H1 (cell line): ENCODE measurements at regions not wholly inside any gene's neighbourhood (a gene's known extent, or its start where the extent isn't known, plus 50 kb on each side); places are given as distances from the start of the nearest gene placed in this dataset.

Experiments
- CTCF ChIA-PET: fragments of 300-600 bp; sonication (Branson Sonifier 250); formaldehyde crosslinking; loops from one replicate; lab custom pipeline; 2021; ENCODE audit not compliant: partially characterized antibody; lab: Charles Lee
- POLR2A ChIA-PET: fragments of 300-600 bp; sonication (Branson Sonifier 250); formaldehyde crosslinking; loops from one replicate; lab custom pipeline; 2021; ENCODE audit warnings: inconsistent platforms; ENCODE audit not compliant: partially characterized antibody; lab: Charles Lee
- DNase-seq, 2 experiments: peaks; one replicate each; pipeline versions ENCODE4 v3.0.0 to v3.0.0-alpha.2; 2010 to 2022; ENCODE audit warnings: low spot score in 2 of 2, low read depth in 1 of 2, mixed read lengths in 1 of 2
- FAIRE-seq: peaks from 2 replicates; lab custom pipeline; 2011; peaks lifted over from hg19 to GRCh38; lab: Jason Lieb, UNC
- H2AFZ ChIP-seq: 2 replicates; pipeline ENCODE4 v1.8.1; 2012; ENCODE audit warnings: low read length, inconsistent platforms
- H2AK5ac ChIP-seq: 2 replicates; pipeline ENCODE4 v1.6.1; 2013; ENCODE audit warnings: low read depth, low read length
- H2BK120ac ChIP-seq: replicated peaks from 2 replicates; pipeline ENCODE3; 2013; ENCODE audit warnings: low read depth, low read length, inconsistent platforms
- H2BK12ac ChIP-seq: 2 replicates; pipeline ENCODE4 v1.6.1; 2013; ENCODE audit warnings: low read depth, low read length
- H2BK15ac ChIP-seq: 2 replicates; pipeline ENCODE4 v1.6.1; 2013; ENCODE audit warnings: low read length
- H2BK20ac ChIP-seq: 2 replicates; pipeline ENCODE4 v1.6.1; 2013; ENCODE audit warnings: low read length
- H2BK5ac ChIP-seq: 2 replicates; pipeline ENCODE4 v1.6.1; 2013; ENCODE audit warnings: low read depth, low read length
- H3K14ac ChIP-seq: 2 replicates; pipeline ENCODE4 v1.6.1; 2013; ENCODE audit warnings: inconsistent platforms; ENCODE audit not compliant: insufficient read length
- H3K18ac ChIP-seq: 2 replicates; pipeline ENCODE4 v1.6.1; 2013; ENCODE audit warnings: low read length; ENCODE audit errors: extremely low read depth
- H3K23ac ChIP-seq: 2 replicates; pipeline ENCODE4 v1.6.1; 2013; ENCODE audit warnings: inconsistent platforms; ENCODE audit not compliant: insufficient read length
- H3K23me2 ChIP-seq: 2 replicates; pipeline ENCODE4 v1.6.1; 2013; ENCODE audit warnings: low read depth, low read length
- H3K27ac ChIP-seq: 2 replicates; pipeline ENCODE4 v1.6.1; 2011; ENCODE audit warnings: low read depth, low read length, inconsistent platforms
- H3K27me3 ChIP-seq, 4 experiments: replicated peaks in 1 of 4; 1 replicate in 1 of 4; 2 replicates in 3 of 4; pipeline versions ENCODE4 v1.6.1 to v1.8.1; 2011 to 2013; ENCODE audit warnings: low read length in 3 of 4, mild to moderate bottlenecking in 3 of 4, inconsistent platforms in 2 of 4, mixed read lengths in 2 of 4, moderate library complexity in 1 of 4; ENCODE audit not compliant: control insufficient read depth in 3 of 4, insufficient read depth in 3 of 4; ENCODE audit errors: extremely low read depth in 1 of 4
- H3K36me3 ChIP-seq, 4 experiments: 2 replicates each; pipeline versions ENCODE4 v1.6.1 to v1.8.1; 2011 to 2013; ENCODE audit warnings: mild to moderate bottlenecking in 4 of 4, low read length in 3 of 4, moderate library complexity in 2 of 4, control low read depth in 1 of 4, inconsistent platforms in 1 of 4; ENCODE audit not compliant: insufficient read depth in 4 of 4, control insufficient read depth in 2 of 4
- H3K4ac ChIP-seq: replicated peaks from 2 replicates; pipeline ENCODE3; 2013; ENCODE audit warnings: low read length, low read depth, mixed read lengths, inconsistent platforms; ENCODE audit not compliant: insufficient read length
- H3K4me1 ChIP-seq, 4 experiments: replicated peaks in 1 of 4; 1 replicate in 1 of 4; 2 replicates in 3 of 4; pipeline versions ENCODE4 v1.6.1 to v1.8.1; 2011 to 2013; ENCODE audit warnings: low read length in 3 of 4, inconsistent platforms in 2 of 4, mixed read lengths in 1 of 4; ENCODE audit not compliant: insufficient read depth in 4 of 4, control insufficient read depth in 3 of 4
- H3K4me2 ChIP-seq, 2 experiments: 2 replicates each; pipeline versions ENCODE4 v1.6.1 to v1.8.1; 2011 to 2013; ENCODE audit warnings: low read depth in 2 of 2, low read length in 2 of 2, control low read depth in 1 of 2, inconsistent platforms in 1 of 2, mild to moderate bottlenecking in 1 of 2; ENCODE audit not compliant: insufficient read depth in 1 of 2
- H3K4me3 ChIP-seq, 4 experiments: fragments of 200-600, 300-600 bp in 1 of 4; sonication (generic), shearing (Covaris generic), sonication (Bioruptor Twin) in 1 of 4; 2 replicates each; pipeline versions ENCODE4 v1.5.1 to v1.8.1; 2011 to 2016; ENCODE audit warnings: low read length in 4 of 4, low read depth in 3 of 4, control low read depth in 2 of 4, inconsistent platforms in 2 of 4, mild to moderate bottlenecking in 2 of 4, mixed read lengths in 1 of 4, moderate library complexity in 1 of 4; ENCODE audit not compliant: insufficient read depth in 2 of 4; ENCODE audit errors: extremely low read depth in 1 of 4
- H3K56ac ChIP-seq: replicated peaks from 2 replicates; pipeline ENCODE3; 2013; ENCODE audit warnings: low read depth, mild to moderate bottlenecking, mixed read lengths, low read length, inconsistent platforms; ENCODE audit not compliant: insufficient read length
- H3K79me1 ChIP-seq: 2 replicates; pipeline ENCODE4 v1.6.1; 2013; ENCODE audit warnings: low read depth, low read length, control low read depth
- H3K79me2 ChIP-seq, 2 experiments: 2 replicates each; pipeline versions ENCODE4 v1.6.1 to v1.8.1; 2012 to 2013; ENCODE audit warnings: low read length in 2 of 2, mild to moderate bottlenecking in 2 of 2, inconsistent platforms in 1 of 2; ENCODE audit not compliant: insufficient read depth in 2 of 2, control insufficient read depth in 1 of 2
- H3K9ac ChIP-seq, 4 experiments: replicated peaks in 1 of 4; 1 replicate in 1 of 4; 2 replicates in 3 of 4; pipeline versions ENCODE4 v1.6.1 to v1.8.1; 2011 to 2013; ENCODE audit warnings: low read depth in 3 of 4, low read length in 3 of 4, control low read depth in 2 of 4, mild to moderate bottlenecking in 2 of 4, moderate library complexity in 2 of 4, inconsistent platforms in 1 of 4; ENCODE audit errors: extremely low read depth in 1 of 4
- H3K9me3 ChIP-seq, 2 experiments: 2 replicates each; pipeline versions ENCODE4 v1.6.1 to v1.8.1; 2012 to 2013; ENCODE audit warnings: mild to moderate bottlenecking in 2 of 2, moderate library complexity in 2 of 2, control low read depth in 1 of 2, inconsistent platforms in 1 of 2, low read depth in 1 of 2, low read length in 1 of 2, mixed read lengths in 1 of 2; ENCODE audit not compliant: insufficient read depth in 2 of 2
- H4K20me1 ChIP-seq, 2 experiments: replicated peaks in 1 of 2; 2 replicates each; pipeline versions ENCODE3 to v1.8.1; 2011 to 2013; ENCODE audit warnings: inconsistent platforms in 2 of 2, low read length in 2 of 2, mild to moderate bottlenecking in 1 of 2; ENCODE audit not compliant: insufficient read depth in 2 of 2, control insufficient read depth in 1 of 2
- H4K5ac ChIP-seq: 2 replicates; pipeline ENCODE4 v1.6.1; 2013; ENCODE audit warnings: low read length, low read depth, mixed read lengths, inconsistent platforms; ENCODE audit not compliant: insufficient read length
- H4K8ac ChIP-seq: 2 replicates; pipeline ENCODE4 v1.8.0; 2013; ENCODE audit warnings: mild to moderate bottlenecking, moderate library complexity, low read length, inconsistent platforms; ENCODE audit not compliant: insufficient read depth; ENCODE audit errors: extremely low read depth
- H4K91ac ChIP-seq: replicated peaks from 2 replicates; pipeline ENCODE3; 2013; ENCODE audit warnings: low read length, mixed read lengths, inconsistent platforms; ENCODE audit not compliant: insufficient read length
- CEBPB ChIP-seq: IDR thresholded peaks from 2 replicates; pipeline ENCODE4 v1.6.1; 2012; ENCODE audit warnings: low read depth, low read length
- EZH2 ChIP-seq: fragments of 200-600 bp; sonication (generic); IDR thresholded peaks from 2 replicates; pipeline ENCODE4 v1.7.1; 2012; ENCODE audit warnings: low read depth, mild to moderate bottlenecking, moderate library complexity, low read length, inconsistent platforms; ENCODE audit not compliant: severe bottlenecking
- KDM5A ChIP-seq: fragments of 200-600 bp; IDR thresholded peaks from 2 replicates; pipeline ENCODE4 v1.7.1; 2012; ENCODE audit warnings: mild to moderate bottlenecking, low read length, inconsistent platforms, mixed read lengths
- POLR2AphosphoS5 ChIP-seq: IDR thresholded peaks from 2 replicates; pipeline ENCODE4 v1.6.1; 2011; ENCODE audit warnings: low read depth, low read length
- SIRT6 ChIP-seq: IDR thresholded peaks from one replicate; pipeline ENCODE4 v1.7.1; 2012; ENCODE audit warnings: low read length, inconsistent platforms
- SRF ChIP-seq: IDR thresholded peaks from 2 replicates; pipeline ENCODE4 v1.6.1; 2011; ENCODE audit warnings: mild to moderate bottlenecking, low read depth, low read length, moderate library complexity
- WGBS, 2 experiments: shearing (Covaris generic) in 1 of 2; methylation state at CpG; one replicate each; pipeline versions ENCODE4 v1.1.6 to v1.1.7; 2013 to 2015; ENCODE audit warnings: low lambda C conversion rate in 2 of 2, mixed read lengths in 2 of 2, inconsistent platforms in 1 of 2, low coverage in 1 of 2, missing lambda C conversion rate in 1 of 2; ENCODE audit not compliant: insufficient replicate concordance in 2 of 2, insufficient coverage in 1 of 2, insufficient read length in 1 of 2; ENCODE audit errors: extremely low coverage in 1 of 2, missing lambda C conversion rate in 1 of 2; 5-methylcytosine and 5-hydroxymethylcytosine counted together
- TF ChIP-seq, protein P1 (sequence below): IDR thresholded peaks from 2 replicates; pipeline ENCODE4 v1.6.1; 2012; ENCODE audit warnings: inconsistent platforms

DNA sequence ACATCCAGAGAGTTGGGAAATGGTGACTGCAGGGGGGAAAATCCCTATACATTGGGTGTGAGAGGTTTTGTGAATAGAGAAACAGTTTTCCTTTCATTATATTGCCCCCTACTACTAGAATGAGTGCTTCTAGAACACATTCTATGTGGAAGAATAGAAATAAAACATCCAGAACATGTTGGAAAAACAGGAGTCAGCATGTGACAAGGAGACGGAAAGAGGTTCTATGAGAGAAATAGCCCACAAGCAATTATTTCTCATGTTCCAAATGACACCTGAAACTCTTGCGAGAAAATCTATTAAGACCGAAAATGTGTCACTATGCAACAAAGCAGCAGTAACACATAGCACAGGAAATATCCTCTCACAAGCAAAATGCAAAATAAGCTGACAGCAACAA, 202.7 kb upstream of the SPOPL start:
- Histone ChIP-seq H4K91ac (no peak overlapping the region), H2AK5ac (no peak overlapping the region), H3K4me1 (no peaks in the 10 kb centered on the region), H4K5ac (no peak overlapping the region), H3K14ac (no peak overlapping the region), H2BK120ac (no peak overlapping the region), H4K20me1 (no peaks in the 10 kb centered on the region), H3K4ac (no peak overlapping the region), H2BK15ac (no peak overlapping the region), H3K27ac (no peak overlapping the region), H3K4me3 (no peak overlapping the region), H4K8ac (no peak overlapping the region), H3K4me2 (no peak overlapping the region), H2BK12ac (no peak overlapping the region), H2BK5ac (no peak overlapping the region), H3K18ac (no peak overlapping the region), H2AFZ (no peak overlapping the region), H3K79me2 (no peaks in the 10 kb centered on the region), H3K23ac (no peak overlapping the region), H3K36me3 (no peaks in the 10 kb centered on the region), H3K9ac (no peak overlapping the region; a peak in 1 of 7 replicates), H2BK20ac (no peak overlapping the region)
- ChIA-PET CTCF (interaction anchor here (1.3 kb wide), 1 partner anchor 17 kb away, joined by 3 read pairs; no protein-coding TSS in a partner anchor), POLR2A (no interaction called here)
- FAIRE-seq = no peak
- TF ChIP-seq CEBPB = no peak
- TF ChIP-seq EZH2 = no peak
- no peak for TF ChIP-seq KDM5A
- TF ChIP-seq SIRT6 = no peak
- TF ChIP-seq SRF = no peak
- TF ChIP-seq, protein P1, sequence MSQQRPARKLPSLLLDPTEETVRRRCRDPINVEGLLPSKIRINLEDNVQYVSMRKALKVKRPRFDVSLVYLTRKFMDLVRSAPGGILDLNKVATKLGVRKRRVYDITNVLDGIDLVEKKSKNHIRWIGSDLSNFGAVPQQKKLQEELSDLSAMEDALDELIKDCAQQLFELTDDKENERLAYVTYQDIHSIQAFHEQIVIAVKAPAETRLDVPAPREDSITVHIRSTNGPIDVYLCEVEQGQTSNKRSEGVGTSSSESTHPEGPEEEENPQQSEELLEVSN = no peak
- no peak for TF ChIP-seq POLR2AphosphoS5
- TF ChIP-seq, all 59 proteins: peak for 0
- no peaks in the 10 kb centered on the region for H3K23me2 ChIP-seq
- H3K27me3 ChIP-seq = no peaks in the 10 kb centered on the region
- H3K79me1 ChIP-seq = no peaks in the 10 kb centered on the region
- WGBS, 2 experiments = 97% methylated on average over 3 of the region's 3 CpGs; no CpG with 5 or more reads in 1 of the 2 experiments
- DNase-seq = no peak
- no peaks in the 10 kb centered on the region for H3K9me3 ChIP-seq
- no peak overlapping the region for H3K56ac ChIP-seq
